Liver (tissue), 3 donors: ENCODE measurements at regions not wholly inside any gene's neighbourhood (a gene's known extent, or its start where the extent isn't known, plus 50 kb on each side); places are given as distances from the start of the nearest gene placed in this dataset.

Experiments
- CTCF ChIP-seq: fragments of 150-350 bp; IDR thresholded peaks from 2 replicates; pipeline ENCODE4 v1.5.1; 2017; ENCODE audit warnings: improper control_type of control experiment, low read depth, low read length; ENCODE audit not compliant: missing input control
- GABPA ChIP-seq, 2 donors: IDR thresholded peaks in 1 of 2; conservative IDR thresholded peaks in 1 of 2; 2 replicates each; pipeline ENCODE4 v1.6.1; 2016; ENCODE audit warnings: antibody characterized with exemption in 2 of 2, mild to moderate bottlenecking in 1 of 2, moderate library complexity in 1 of 2
- HNF4A ChIP-seq, 2 donors: conservative IDR thresholded peaks; 2 replicates each; pipeline ENCODE4 v1.6.1; 2016; ENCODE audit warnings: antibody characterized with exemption in 2 of 2, mild to moderate bottlenecking in 2 of 2
- TAF1 ChIP-seq: conservative IDR thresholded peaks from 2 replicates; pipeline ENCODE4 v1.6.1; 2016; ENCODE audit warnings: antibody characterized with exemption, mild to moderate bottlenecking
- donor health status: healthy.
- donor health status: healthy.

- TF ChIP-seq CTCF (no peak), TAF1 (no peak), HNF4A (conservative IDR thresholded peaks at IDR 0.05) (no peak), GABPA (IDR thresholded peaks at IDR 0.05 in 1 of 2, conservative IDR thresholded peaks at IDR 0.05 in 1 of 2) (no peak)
Observed at GRCh38 chr5:11977904-11978303, 73.7 kb upstream of the CTNND2 start.
